ENCODE measurements at regions not wholly inside any gene's neighbourhood (a gene's known extent, or its start where the extent isn't known, plus 50 kb on each side); places are given as distances from the start of the nearest gene placed in this dataset.

DNA sequence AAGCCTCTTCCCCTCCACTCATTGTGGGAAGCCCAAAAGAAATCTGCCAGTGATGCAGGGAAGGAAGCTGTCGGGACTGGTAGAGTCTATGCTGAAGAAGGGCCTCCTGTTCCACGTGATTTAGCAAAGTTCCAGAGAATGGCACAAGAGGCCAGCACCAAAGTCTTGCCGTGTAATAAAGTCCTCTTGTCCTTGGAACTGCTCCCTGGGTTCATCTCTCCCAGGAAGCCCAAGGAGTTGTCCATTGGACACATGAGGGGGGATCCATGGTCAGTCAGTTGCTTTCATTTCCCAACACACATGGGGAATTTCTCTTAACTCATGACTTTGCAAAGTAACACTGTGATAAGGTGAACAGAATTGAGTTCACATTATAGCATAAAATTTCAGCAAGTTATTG lies 116.1 kb upstream of the RAB4A start:
- Histone ChIP-seq H3K27me3 (no peaks in the 10 kb centered on the region), H3K4me3 (no peak overlapping the region), H3K4me1 (peaks cover 0 to 14% (median 10%) of the 10 kb centered on the region in 4 donors), H3K36me3 (no peaks in the 10 kb centered on the region), H3K27ac (no peak overlapping the region), H3K9me3 (peaks cover 0 to 6% (median 5%) of the 10 kb centered on the region in 3 donors)
- TF ChIP-seq, protein P1, sequence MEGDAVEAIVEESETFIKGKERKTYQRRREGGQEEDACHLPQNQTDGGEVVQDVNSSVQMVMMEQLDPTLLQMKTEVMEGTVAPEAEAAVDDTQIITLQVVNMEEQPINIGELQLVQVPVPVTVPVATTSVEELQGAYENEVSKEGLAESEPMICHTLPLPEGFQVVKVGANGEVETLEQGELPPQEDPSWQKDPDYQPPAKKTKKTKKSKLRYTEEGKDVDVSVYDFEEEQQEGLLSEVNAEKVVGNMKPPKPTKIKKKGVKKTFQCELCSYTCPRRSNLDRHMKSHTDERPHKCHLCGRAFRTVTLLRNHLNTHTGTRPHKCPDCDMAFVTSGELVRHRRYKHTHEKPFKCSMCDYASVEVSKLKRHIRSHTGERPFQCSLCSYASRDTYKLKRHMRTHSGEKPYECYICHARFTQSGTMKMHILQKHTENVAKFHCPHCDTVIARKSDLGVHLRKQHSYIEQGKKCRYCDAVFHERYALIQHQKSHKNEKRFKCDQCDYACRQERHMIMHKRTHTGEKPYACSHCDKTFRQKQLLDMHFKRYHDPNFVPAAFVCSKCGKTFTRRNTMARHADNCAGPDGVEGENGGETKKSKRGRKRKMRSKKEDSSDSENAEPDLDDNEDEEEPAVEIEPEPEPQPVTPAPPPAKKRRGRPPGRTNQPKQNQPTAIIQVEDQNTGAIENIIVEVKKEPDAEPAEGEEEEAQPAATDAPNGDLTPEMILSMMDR (IDR thresholded peaks at IDR 0.05), result no peak
- intact Hi-C loops (cut with DNase I; ENCODE audit: low total_unique reads), result loop anchor here (5.0 to 10.0 kb wide), 2 partner anchors 418 to 490 kb away; partner anchors contain the start of gene RHOU
- no peak for DNase-seq

DNA sequence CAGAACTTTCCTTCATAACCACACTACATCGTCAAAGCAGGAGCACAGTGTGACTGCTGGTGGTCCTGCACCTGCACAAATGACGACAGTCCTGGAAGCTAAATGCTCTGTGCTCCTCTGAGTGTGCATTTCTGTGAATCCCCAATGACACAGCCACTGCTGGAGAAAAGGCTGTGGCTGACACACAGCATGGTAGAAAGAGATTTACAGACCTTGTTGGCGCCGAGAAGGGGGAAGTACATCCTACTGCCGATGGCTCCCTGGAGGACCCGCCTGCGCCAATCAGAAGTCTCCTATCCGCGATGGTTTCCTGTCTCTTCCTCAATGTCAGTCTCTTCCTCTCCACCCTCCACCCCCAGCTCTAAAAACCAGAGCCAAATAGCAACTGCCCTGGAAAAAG lies 115.4 kb upstream of the RAB4A start:
- Histone ChIP-seq H3K36me3 (no peaks in the 10 kb centered on the region), H3K4me1 (peaks cover 0 to 14% (median 10%) of the 10 kb centered on the region in 4 donors), H3K9me3 (peaks cover 0 to 6% (median 5%) of the 10 kb centered on the region in 3 donors), H3K27ac (no peak overlapping the region), H3K4me3 (no peak overlapping the region), H3K27me3 (no peaks in the 10 kb centered on the region)
- DNase-seq, result no peak
- TF ChIP-seq, protein P1 (IDR thresholded peaks at IDR 0.05), result no peak
- intact Hi-C loops (cut with DNase I; ENCODE audit: low total_unique reads), result loop anchor here (5.0 to 10.0 kb wide), 2 partner anchors 418 to 491 kb away; partner anchors contain the start of gene RHOU

DNA sequence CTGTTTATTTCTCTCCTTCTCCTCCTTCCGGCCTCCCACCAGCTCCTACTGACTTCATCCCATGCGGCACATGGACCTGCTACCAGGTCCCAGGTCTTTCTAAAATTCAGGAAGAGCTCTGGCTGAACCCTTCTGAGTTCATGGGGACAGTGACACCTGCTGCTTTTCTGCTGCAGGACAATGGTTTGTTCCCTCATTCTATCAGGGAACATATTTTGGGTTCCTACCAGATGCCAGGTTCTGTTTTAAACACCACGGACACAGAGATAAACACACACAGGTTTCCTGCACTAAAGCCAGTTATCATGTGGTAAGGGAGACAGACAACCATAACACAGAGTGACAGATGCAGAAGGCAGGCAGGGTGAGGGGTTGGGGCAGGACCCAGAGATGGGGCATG lies 114.0 kb upstream of the RAB4A start:
- Histone ChIP-seq H3K27me3 (no peaks in the 10 kb centered on the region), H3K36me3 (no peaks in the 10 kb centered on the region), H3K27ac (no peak overlapping the region), H3K4me3 (no peak overlapping the region), H3K9me3 (peaks cover 0 to 6% (median 5%) of the 10 kb centered on the region in 3 donors), H3K4me1 (peaks cover 0 to 14% (median 10%) of the 10 kb centered on the region in 4 donors)
- intact Hi-C loops (cut with DNase I; ENCODE audit: low total_unique reads), result loop anchor here (5.0 to 10.0 kb wide), 2 partner anchors 420 to 492 kb away; partner anchors contain the start of gene RHOU
- TF ChIP-seq, protein P1 (IDR thresholded peaks at IDR 0.05), result peak; percentile 77 to 83
- DNase-seq, result peak; percentile 40 to 79

DNA sequence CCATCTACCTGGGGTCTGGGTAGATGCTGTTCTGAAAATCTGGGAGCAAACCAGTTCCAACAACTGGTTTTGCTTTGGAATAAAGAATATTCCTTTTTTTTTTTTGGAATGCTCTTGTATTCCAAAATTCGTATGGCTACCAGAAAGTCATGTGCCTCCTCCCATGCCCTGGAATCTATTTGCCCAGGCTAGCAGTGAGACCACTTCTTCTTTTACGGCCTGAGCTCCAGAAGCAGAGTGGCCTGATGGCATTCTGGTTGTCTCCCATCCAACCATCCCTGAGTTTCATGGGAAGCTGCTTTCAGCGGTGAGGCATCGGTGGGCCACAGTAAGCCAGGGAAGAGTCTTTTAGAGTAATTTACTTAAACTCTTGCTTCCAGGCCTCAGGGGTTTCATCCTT lies 113.4 kb upstream of the RAB4A start:
- H3K4me1 ChIP-seq, result peaks cover 0 to 14% (median 10%) of the 10 kb centered on the region in 4 donors
- H3K27me3 ChIP-seq, result no peaks in the 10 kb centered on the region
- TF ChIP-seq, protein P1 (IDR thresholded peaks at IDR 0.05), result no peak
- H3K27ac ChIP-seq, result no peak overlapping the region
- H3K4me3 ChIP-seq, result no peak overlapping the region
- intact Hi-C loops (cut with DNase I; ENCODE audit: low total_unique reads), result loop anchor here (5.0 to 10.0 kb wide), 2 partner anchors 420 to 493 kb away; partner anchors contain the start of gene RHOU
- H3K36me3 ChIP-seq, result no peaks in the 10 kb centered on the region
- DNase-seq, result no peak
- H3K9me3 ChIP-seq, result peaks cover 0 to 6% (median 5%) of the 10 kb centered on the region in 3 donors

DNA sequence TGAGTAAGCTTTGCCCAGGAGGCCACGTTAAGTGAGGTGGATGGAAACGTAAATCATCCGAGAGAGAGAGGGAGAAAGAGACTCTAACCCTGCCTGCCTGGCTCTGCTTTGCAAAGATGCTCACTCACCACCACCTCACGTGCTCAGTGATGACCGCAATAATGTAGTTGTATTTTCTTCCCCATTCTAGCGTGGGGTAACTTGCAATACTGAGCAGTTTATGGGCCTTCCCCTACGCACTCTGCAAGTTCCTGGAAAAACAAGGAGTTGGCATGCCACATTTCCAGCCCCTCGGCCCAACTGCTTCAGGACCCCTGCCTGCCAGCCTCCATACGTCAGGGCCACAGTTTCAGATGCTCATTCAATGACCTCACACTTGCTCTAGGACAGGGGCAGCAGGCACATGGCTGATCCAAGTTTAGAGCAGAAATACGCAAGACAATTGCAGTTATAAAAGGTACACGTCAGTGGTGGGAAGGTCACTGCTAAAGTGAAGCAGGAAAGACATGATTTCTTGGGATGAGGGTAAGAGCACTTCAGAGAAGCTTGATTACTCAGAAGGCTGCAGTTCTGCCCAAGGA lies 112.5 kb upstream of the RAB4A start:
- Histone ChIP-seq H3K27me3 (no peaks in the 10 kb centered on the region), H3K9me3 (peaks cover 0 to 2% (median 0%) of the 10 kb centered on the region in 3 donors), H3K4me1 (peaks cover 0 to 14% (median 10%) of the 10 kb centered on the region in 4 donors), H3K4me3 (no peak overlapping the region), H3K27ac (no peak overlapping the region), H3K36me3 (no peaks in the 10 kb centered on the region)
- TF ChIP-seq, protein P1 (IDR thresholded peaks at IDR 0.05), result no peak
- intact Hi-C loops (cut with DNase I; ENCODE audit: low total_unique reads), result loop anchor here (5.0 to 10.0 kb wide), 2 partner anchors 421 to 494 kb away; partner anchors contain the start of gene RHOU
- peak; percentile 21 to 54 for DNase-seq

Data from tibial artery (tissue), 4 donors.